ENCODE measurements at regions not wholly inside any gene's neighbourhood (a gene's known extent, or its start where the extent isn't known, plus 50 kb on each side); places are given as distances from the start of the nearest gene placed in this dataset.

GRCh38 chr11:97968071-97968470 lies 1052.7 kb upstream of the CNTN5 start:
- TF ChIP-seq KHSRP (IDR thresholded peaks at IDR 0.05), result no peak
- TF ChIP-seq TFE3 (CRISPR knock-in tag; IDR thresholded peaks at IDR 0.05), result no peak

Data from K562 (cell line).